A549 (cell line): ENCODE measurements at regions not wholly inside any gene's neighbourhood (a gene's known extent, or its start where the extent isn't known, plus 50 kb on each side); places are given as distances from the start of the nearest gene placed in this dataset.

ENCODE experiments used
- POLR2A ChIP-seq: IDR thresholded peaks from 2 replicates; pipeline ENCODE4 v1.6.1; 2012; ENCODE audit warnings: mild to moderate bottlenecking, low read length
- TF ChIP-seq, protein P1 (sequence below): fragments of >200 bp; sonication (Bioruptor Twin); formaldehyde crosslinking; IDR thresholded peaks from 3 replicates; pipeline ENCODE4 v1.5.1; 2016

DNA sequence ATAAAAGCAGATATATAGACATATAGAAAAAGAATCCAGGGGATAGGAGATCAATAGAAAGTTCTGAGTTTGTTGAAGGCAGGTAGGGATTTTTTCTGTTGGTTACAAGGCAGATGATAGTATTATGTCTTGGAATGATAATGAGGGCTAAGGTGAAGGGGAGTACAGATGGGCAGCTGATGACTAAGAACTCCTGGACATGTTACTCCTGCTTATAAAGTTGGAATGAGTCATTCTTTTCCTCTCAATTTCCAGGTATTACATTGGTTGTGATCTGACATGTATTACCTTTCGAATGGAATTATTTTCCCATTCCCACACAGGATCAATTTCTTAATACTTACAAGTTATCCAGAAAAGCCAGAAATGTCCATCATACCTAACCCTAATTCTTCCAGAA is 545.2 kb upstream of the MGAT4C start:
- TF ChIP-seq, protein P1, sequence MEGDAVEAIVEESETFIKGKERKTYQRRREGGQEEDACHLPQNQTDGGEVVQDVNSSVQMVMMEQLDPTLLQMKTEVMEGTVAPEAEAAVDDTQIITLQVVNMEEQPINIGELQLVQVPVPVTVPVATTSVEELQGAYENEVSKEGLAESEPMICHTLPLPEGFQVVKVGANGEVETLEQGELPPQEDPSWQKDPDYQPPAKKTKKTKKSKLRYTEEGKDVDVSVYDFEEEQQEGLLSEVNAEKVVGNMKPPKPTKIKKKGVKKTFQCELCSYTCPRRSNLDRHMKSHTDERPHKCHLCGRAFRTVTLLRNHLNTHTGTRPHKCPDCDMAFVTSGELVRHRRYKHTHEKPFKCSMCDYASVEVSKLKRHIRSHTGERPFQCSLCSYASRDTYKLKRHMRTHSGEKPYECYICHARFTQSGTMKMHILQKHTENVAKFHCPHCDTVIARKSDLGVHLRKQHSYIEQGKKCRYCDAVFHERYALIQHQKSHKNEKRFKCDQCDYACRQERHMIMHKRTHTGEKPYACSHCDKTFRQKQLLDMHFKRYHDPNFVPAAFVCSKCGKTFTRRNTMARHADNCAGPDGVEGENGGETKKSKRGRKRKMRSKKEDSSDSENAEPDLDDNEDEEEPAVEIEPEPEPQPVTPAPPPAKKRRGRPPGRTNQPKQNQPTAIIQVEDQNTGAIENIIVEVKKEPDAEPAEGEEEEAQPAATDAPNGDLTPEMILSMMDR: no peak
- TF ChIP-seq POLR2A: no peak
